LNCaP clone FGC (cell line): ENCODE measurements at regions not wholly inside any gene's neighbourhood (a gene's known extent, or its start where the extent isn't known, plus 50 kb on each side); places are given as distances from the start of the nearest gene placed in this dataset.

Experiments used
- DNase-seq: peaks from one replicate; pipeline ENCODE4 v3.0.0-alpha.2; 2011; ENCODE audit warnings: low read depth
- H3K4me3 ChIP-seq: 2 replicates; pipeline ENCODE4 v1.5.1; 2011; ENCODE audit warnings: mild to moderate bottlenecking, low read depth, low read length, control low read depth
- CTCF ChIP-seq: IDR thresholded peaks from 2 replicates; pipeline ENCODE4 v1.5.1; 2012; ENCODE audit warnings: mild to moderate bottlenecking; ENCODE audit not compliant: control insufficient read depth, insufficient read depth; ENCODE audit errors: extremely low read depth

DNA sequence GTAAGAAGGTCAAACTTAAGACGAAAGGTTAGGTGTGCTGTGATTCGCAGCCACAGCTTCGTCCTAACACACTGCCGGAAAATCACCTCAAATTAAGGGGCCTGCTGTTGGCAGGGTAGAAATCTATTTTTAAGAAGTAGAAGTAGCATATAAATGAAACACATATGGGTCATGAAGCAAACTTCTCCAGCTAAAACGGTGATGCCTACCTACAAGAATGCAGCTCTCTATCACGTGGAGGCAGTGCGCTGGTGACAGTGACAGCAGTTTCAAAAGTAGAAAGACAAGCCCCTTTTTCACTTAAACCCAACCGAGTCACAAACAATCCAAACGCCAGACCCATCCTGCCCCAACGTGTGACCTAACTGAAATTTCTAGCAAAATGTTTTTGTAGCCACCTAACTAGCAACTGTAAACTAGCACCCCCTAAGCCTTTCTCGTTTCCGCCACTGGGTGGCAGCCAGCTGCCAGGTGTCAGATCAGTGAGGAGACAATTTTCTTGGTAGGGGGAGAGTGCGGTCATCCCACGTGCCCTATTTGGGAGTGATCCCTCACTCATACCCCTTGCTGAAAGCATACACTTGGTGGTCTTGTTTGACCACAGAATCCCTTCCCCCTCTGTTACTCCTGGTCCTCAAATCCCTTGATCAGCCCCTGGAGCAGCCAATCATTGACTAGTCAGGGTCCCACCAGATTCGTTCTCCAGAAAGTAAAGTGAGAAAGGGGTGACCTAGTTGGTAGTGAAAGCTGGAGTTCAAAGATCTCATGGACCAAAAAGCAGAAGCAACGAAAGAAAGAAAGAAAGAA, 71.8 kb upstream of the MAMDC2 start:
- TF ChIP-seq CTCF = peak; percentile 93
- no peak overlapping the region for H3K4me3 ChIP-seq
- DNase-seq = peak; percentile 25

DNA sequence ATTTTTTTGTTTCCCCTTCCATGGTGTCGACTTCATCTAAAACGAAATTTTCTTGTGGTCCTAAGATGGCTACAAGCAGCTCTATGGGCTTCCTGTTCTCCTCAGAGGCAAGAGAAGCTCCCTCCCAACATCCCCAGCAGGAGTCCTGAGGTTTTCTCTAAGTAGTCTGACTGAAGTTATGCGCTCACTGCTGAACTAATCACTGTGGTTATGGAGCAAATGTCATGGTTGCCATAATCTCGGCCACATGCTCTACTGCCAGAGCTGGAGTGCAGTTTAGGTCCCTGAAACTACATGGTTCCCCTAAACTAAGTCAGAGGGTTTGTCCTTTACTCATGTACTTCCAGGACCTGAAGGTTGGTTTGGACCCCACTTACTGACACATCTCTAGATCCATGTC, 68.0 kb upstream of the MAMDC2 start:
- TF ChIP-seq CTCF = no peak
- DNase-seq = no peak

GRCh38 chr9:69976152-69976551, 67.5 kb upstream of the MAMDC2 start:
- no peak overlapping the region for H3K4me3 ChIP-seq
- TF ChIP-seq CTCF = no peak
- no peak for DNase-seq

More for the DNA sequence above, 68.0 kb upstream of the MAMDC2 start:
- no peak overlapping the region for H3K4me3 ChIP-seq

DNA sequence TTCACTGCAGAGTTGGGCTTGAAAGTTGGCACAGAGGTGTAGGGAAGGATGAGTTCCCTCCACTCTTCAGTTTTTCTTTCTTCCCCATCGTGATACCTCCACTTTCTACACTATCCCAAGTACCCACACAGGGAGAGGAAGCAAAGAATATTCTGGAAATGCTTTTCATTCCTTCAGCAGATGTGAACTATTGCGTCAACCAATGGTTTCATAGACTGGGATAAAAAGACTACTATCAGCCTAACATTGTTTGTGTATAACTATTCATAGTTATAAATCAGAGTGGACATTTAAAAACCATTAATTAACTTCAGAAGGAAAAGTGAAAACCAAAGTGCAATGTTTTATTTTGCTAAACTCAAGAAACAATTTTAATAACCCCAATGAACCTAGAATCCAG, 63.6 kb upstream of the MAMDC2 start:
- DNase-seq = no peak
- no peak overlapping the region for H3K4me3 ChIP-seq
- TF ChIP-seq CTCF = no peak

DNA sequence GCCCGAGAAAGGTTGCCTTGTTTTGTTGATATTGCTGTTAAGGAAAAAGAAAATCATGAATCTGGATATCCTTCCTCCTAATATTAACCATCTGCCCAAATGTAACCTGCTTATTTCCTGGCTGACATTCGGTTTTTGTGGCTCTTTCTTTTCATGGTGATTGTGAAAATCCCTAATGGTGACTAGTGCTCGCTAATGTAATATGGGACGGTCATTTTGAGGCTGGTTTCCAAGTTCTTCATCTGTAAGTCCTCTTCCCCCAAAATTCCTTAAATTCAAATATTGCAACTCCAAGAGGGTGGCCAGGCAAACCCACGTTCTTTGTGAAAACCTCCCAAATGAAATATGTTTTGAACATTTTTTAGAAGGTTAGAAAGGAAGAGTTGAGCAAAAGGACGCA, 63.1 kb upstream of the MAMDC2 start:
- TF ChIP-seq CTCF = no peak
- no peak for DNase-seq
- no peak overlapping the region for H3K4me3 ChIP-seq

DNA sequence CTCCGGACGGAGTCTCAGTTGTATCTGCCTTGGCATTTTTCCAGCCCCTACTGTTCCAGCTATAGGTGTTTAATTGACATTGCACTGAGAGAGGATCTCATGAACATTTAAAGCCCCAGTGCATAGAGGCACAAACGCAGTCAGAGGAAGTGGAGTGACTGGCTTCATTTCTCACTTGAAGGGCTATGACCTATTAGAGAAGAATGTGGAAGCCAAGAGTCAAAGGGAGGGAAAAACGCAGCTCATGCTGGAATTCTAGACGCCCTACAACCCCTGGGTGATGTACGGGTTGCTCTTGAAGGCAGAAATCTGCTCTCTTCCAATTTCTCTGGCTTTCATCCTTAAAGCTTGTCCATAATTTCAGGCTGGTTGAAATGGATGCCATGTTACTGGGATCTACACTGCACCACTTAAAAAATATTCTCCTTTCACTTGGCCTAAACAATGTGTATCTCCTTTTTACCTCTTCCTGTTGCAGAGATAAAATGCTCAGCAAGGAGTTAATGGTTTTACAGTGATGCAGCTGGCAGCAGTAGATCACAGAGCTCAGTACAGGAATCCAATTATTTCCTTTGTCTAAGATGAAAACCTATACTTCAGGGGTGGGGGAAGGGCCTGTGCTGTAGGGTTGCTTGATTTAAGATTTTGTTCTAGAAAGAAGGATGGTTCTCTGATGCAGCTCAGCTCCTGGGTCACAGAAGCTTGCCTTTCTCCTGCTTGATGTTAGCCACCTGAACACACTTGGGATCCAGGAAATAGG, 61.8 kb upstream of the MAMDC2 start:
- DNase-seq = no peak
- no peak for TF ChIP-seq CTCF
- no peak overlapping the region for H3K4me3 ChIP-seq
